HG03064 (cell line): ENCODE measurements at regions not wholly inside any gene's neighbourhood (a gene's known extent, or its start where the extent isn't known, plus 50 kb on each side); places are given as distances from the start of the nearest gene placed in this dataset.
"Not testable (repeated sequence)": the region's sequence is repeated elsewhere in the genome, so short reads cannot be mapped to it uniquely, and the experiment has no call there.

Experiments
- ATAC-seq: cut with Tn5 transposase; IDR thresholded peaks from one replicate; pipeline ENCODE4 v1.9.1; 2021; ENCODE audit warnings: low read depth; ENCODE audit not compliant: unreplicated experiment

DNA sequence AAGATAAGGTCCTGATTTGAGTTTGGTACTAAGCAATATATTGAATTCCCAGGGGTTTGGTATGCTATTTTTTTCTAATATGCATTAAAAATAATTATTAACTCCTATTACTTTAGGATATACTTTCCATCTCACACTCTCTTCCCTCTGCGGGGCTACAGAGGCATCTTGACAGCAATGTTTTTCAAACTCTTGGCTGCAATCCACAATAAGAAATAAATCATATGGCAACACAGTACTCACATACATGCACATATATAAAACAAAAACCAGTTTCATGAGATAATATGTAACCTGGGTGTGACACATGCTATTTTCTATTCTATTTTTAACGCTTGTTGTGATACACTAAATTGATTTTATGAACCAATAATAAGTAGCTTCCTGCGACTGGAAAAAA lies 189.5 kb downstream of the UNC5CL start:
- ATAC-seq, result no peak

DNA sequence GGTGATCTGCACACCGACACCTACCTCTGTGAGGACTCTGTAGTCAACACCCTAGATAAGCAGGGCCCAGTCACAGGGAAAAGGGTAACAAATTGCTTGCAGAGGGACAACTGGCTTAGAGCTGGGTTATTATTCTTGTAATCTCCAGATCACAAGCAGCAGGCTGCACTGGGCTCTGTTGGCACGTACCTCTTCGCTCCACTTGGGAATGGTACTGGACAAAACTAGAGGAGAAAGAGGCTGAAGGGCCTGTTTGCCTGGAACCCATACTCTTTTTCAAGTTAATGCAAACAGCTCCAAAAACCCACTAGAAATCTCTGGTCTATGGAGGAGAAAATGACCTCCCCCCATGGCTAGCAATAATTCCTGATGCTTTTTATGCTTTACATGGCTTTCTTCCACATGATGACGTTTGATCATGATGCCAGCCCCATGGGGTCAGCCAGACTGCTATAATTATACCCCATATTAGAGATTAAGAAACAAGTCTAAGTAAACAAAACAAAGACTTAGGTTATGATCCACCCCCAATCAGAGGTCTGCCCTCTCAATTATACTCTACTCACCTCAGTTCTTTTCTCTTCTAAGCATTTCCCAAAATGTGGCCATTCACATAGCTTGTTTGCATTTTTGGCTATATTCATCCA lies 190.0 kb downstream of the UNC5CL start:
- ATAC-seq, result no peak

- no peak for ATAC-seq
Measured at GRCh38 chr6:40848038-40848437, 191.0 kb downstream of the UNC5CL start.

GRCh38 chr6:40845553-40845952 lies 193.5 kb downstream of the UNC5CL start:
- no peak for ATAC-seq

DNA sequence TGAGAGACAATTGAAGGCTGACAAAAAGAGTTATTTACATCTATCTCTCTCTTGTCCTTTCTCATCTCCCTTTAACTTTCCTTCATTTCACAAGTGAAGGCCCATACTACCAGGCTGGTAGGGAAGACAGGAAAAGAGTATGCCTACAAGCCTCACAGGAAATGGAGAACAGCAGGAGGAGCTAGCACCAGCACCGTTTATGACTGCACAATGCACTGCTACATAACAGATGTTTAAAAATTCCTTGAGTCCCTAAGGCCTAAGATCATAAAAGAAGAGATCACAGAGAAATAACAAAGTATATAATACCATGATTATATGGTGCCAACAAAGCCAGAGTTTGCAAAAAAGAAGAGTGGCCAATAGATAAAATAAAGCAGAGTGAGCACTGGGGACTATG lies 194.8 kb downstream of the UNC5CL start:
- ATAC-seq, result no peak

GRCh38 chr6:40841721-40842120 lies 197.3 kb downstream of the UNC5CL start:
- no peak for ATAC-seq

DNA sequence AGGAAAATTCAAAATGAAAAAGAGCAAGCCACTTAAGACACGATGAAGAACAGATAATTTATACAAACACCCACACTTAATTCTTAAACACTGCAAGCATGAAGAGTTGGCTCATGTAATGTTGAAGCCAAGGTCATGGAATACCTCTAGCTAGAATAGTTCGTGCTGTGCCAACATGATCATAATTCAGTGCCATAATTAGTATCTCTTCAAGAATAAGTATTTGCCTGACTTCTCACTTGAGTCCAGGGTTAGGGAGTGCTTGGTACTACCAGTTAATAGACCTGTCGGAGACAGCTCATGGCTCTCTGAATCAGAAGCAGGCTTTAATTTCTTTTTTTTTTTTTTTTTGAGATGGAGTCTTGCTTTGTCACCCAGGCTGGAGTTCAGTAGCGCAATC lies 206.3 kb downstream of the UNC5CL start:
- ATAC-seq, result no peak

- no peak for ATAC-seq
Measured at GRCh38 chr6:40831381-40831780, 207.6 kb downstream of the UNC5CL start.

DNA sequence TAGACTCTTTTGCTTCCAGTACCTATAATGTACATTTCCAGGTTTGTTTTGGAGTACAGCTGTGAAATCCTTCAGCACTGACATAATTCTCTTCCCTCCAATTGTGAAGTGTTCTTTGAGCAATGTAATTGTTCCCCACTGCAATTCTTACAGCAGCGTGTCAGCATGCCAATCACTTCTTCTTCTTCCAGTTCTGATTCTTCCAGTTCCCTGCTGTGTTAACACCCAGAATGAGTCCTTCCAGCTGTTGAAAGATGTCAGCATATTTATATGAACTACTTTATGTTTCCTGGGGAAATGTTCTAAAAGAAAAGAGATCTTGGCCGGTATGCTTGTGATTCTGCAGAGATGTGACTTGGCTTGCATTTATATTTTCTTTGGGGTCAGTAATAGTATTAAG lies 213.9 kb downstream of the UNC5CL start:
- no peak for ATAC-seq

DNA sequence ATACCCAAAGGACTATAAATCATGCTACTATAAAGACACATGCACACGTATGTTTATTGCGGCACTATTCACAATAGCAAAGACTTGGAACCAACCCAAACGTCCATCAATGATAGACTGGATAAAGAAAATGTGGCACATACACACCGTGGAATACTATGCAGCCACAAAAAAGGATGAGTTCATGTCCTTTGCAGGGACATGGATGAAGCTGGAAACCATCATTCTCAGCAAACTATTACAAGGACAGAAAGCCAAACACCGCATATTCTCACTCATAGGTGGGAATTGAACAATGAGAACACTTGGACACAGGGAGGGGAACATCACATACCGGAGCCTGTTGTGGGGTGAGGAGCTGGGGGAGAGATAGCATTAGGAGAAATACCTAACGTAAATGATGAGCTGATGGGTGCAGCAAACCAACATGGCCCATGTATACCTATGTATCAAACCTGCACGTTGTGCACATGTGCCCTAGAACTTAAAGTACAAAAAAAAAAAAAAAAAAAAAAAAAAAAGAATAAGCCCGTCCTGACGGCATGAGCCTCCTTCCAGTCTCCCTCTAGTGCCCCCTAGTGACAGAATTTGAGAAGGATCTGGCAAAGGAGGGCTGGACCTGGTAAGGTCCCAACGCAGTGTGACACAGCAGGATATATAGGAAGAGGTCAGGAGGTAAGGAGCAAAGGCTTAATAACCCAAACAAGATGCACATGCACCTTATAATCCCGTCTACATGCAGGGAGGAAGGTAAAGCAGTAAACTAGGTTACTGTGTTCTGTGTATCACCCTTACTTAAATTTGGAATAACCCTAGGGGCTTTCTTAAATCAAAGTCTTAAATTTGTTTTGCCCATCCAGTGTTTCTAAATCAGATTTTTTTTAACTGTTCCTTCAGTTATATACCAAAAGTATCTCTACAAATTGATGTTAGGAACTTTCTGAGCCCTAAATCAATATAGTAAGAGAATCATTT lies 214.8 kb downstream of the UNC5CL start:
- ATAC-seq, result not testable (repeated sequence)

- no peak for ATAC-seq
Measured at GRCh38 chr6:40822619-40823018, 216.4 kb downstream of the UNC5CL start.

DNA sequence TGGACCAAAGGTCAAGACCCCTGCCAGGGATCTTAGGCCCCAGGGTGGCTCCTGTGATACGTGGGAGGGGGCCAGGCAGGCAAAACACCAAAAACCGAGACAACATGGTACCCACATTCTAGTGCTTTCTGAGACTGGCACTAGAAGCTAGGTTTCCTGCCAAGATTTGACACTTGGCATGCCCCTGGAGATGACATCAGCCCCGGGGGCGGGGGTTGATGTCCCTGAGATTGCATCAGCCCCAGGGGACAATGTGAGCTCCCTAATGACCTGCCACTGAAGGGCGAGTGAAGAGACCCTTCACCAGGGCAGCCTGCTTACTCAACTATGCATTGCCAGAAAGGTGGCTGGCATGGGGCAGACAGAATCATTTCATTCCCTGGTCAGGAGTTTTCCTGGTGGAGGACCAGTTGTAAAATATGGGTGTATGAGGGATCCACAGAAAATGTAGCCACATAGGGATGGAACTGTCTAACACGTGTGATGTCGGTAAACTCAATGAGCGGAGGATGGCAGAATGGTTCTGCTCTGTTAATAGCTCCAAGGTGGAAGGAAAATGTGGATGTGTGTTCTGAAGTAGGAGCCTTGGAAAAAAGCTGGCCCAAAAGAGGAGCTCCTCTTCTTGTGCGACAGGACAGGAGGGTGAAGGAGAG lies 219.7 kb downstream of the UNC5CL start:
- no peak for ATAC-seq

- ATAC-seq, result no peak
Measured at GRCh38 chr6:40817369-40817768, 221.7 kb downstream of the UNC5CL start.

DNA sequence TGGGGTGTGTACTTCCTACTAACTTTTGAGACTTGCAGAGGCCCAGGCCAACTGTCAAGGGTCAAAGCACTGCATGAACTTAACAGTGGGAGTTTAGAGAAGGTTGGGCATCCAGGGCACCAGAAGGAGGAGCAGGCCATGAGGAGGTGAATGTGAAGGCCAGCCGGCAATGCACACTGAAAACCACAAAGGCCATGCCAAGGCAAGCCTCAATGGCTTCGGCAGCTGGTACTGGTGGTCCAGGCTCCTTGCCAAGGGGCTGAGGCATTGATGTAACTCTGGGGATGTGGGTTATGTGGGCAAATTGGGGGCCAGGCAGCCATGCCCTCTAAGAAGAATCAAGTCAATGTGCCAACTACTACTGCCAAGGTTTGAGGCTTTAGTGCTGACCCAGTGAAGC lies 222.4 kb downstream of the UNC5CL start:
- no peak for ATAC-seq

- no peak for ATAC-seq
Measured at GRCh38 chr6:40815731-40816130, 223.3 kb downstream of the UNC5CL start.

DNA sequence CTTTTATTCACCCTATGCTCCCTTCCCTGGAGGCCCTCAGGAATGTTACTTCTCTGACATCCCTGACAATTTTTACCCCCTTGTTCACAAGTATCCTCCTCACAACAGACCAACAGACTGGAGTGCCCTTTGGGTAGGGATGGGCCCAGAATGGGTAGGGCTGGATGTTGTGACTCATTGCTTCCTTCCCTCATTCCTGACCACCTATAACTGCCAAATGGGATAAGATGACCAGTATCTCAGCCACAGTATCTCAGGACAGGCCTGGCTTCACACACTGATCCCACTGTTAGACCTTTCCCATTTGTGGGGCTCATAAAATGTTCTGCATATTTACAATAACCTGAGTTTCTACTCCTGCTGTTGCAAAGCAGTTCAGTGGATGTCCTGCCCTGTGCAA lies 223.0 kb upstream of the LRFN2 start:
- no peak for ATAC-seq

GRCh38 chr6:40809627-40810026 lies 222.5 kb upstream of the LRFN2 start:
- ATAC-seq, result no peak

GRCh38 chr6:40807484-40807883 lies 220.3 kb upstream of the LRFN2 start:
- ATAC-seq, result no peak

- no peak for ATAC-seq
Measured at GRCh38 chr6:40806256-40806864, 219.2 kb upstream of the LRFN2 start.

DNA sequence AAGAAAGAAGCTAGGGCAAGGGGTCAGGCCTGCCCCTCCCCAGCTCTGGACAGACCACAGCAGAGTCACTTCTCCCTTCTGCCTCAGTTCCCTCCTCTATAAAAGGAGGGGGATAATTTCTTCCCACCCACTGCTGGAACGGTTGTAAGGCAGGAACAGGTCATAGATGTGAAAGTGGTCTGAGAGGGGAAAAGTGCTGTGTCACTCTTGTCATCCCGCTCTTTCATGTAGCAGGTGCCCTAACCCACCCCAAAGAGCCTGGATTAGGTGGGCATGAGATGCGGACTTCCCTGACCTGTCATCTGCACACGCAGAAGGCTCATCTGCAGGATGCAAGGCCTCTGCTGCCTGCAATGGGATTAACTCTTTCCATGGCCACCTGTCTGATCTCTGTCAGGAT lies 218.2 kb upstream of the LRFN2 start:
- ATAC-seq, result no peak

- no peak for ATAC-seq
Measured at GRCh38 chr6:40804905-40805304, 217.7 kb upstream of the LRFN2 start.
